CD4-positive, alpha-beta T cell treated with Interleukin-15 for 4 hours (primary cell): ENCODE measurements at regions not wholly inside any gene's neighbourhood (a gene's known extent, or its start where the extent isn't known, plus 50 kb on each side); places are given as distances from the start of the nearest gene placed in this dataset.
"Not testable (repeated sequence)": the region's sequence is repeated elsewhere in the genome, so short reads cannot be mapped to it uniquely, and the experiment has no call there.

Experiments
- DNase-seq: peaks from one replicate; pipeline ENCODE4 v3.0.0-alpha.2; 2020; ENCODE audit warnings: low spot score

- DNase-seq, result no peak
Measured at GRCh38 chr6:81562169-81562568, 190.3 kb downstream of the TENT5A start.

- DNase-seq, result no peak
Measured at GRCh38 chr6:81561731-81562130, 190.8 kb downstream of the TENT5A start.

- no peak for DNase-seq
Measured at GRCh38 chr6:81561071-81561564, 191.4 kb downstream of the TENT5A start.

GRCh38 chr6:81557811-81558210 is 194.7 kb downstream of the TENT5A start:
- no peak for DNase-seq

- no peak for DNase-seq
Measured at GRCh38 chr6:81556551-81556950, 195.9 kb downstream of the TENT5A start.

GRCh38 chr6:81553216-81553615 is 199.3 kb downstream of the TENT5A start:
- DNase-seq, result no peak

- DNase-seq, result no peak
Measured at GRCh38 chr6:81552644-81553043, 199.8 kb downstream of the TENT5A start.

GRCh38 chr6:81547149-81547548 is 205.3 kb downstream of the TENT5A start:
- no peak for DNase-seq

GRCh38 chr6:81534934-81535465 is 217.5 kb downstream of the TENT5A start:
- DNase-seq, result no peak

GRCh38 chr6:81531869-81532561 is 220.5 kb downstream of the TENT5A start:
- DNase-seq, result no peak

GRCh38 chr6:81517455-81517854 is 235.0 kb downstream of the TENT5A start:
- DNase-seq, result no peak

GRCh38 chr6:81515562-81516453 is 236.7 kb downstream of the TENT5A start:
- no peak for DNase-seq

- not testable (repeated sequence) for DNase-seq
Measured at GRCh38 chr6:81514195-81514594, 238.3 kb downstream of the TENT5A start.

GRCh38 chr6:81511423-81511822 is 241.1 kb downstream of the TENT5A start:
- DNase-seq, result no peak

GRCh38 chr6:81495999-81496398 is 256.5 kb downstream of the TENT5A start:
- no peak for DNase-seq

GRCh38 chr6:81491454-81492101 is 260.9 kb downstream of the TENT5A start:
- DNase-seq, result no peak

GRCh38 chr6:81487489-81487888 is 265.0 kb downstream of the TENT5A start:
- no peak for DNase-seq

GRCh38 chr6:81486234-81486633 is 266.2 kb downstream of the TENT5A start:
- no peak for DNase-seq

- DNase-seq, result no peak
Measured at GRCh38 chr6:81485395-81485794, 267.1 kb downstream of the TENT5A start.

GRCh38 chr6:81484251-81484650 is 268.2 kb downstream of the TENT5A start:
- no peak for DNase-seq

- no peak for DNase-seq
Measured at GRCh38 chr6:81480139-81480538, 272.3 kb downstream of the TENT5A start.

GRCh38 chr6:81476881-81477280 is 275.6 kb downstream of the TENT5A start:
- DNase-seq, result no peak
